Osteocyte (in vitro differentiated cells): ENCODE measurements at regions not wholly inside any gene's neighbourhood (a gene's known extent, or its start where the extent isn't known, plus 50 kb on each side); places are given as distances from the start of the nearest gene placed in this dataset.
A peak's percentile ranks its signal among the peaks of the same experiment; 100 is the strongest.

ENCODE experiments used
- DNase-seq: peaks from one replicate; pipeline ENCODE4 v3.0.0; 2021; ENCODE audit warnings: mixed read lengths; ENCODE audit not compliant: unreplicated experiment; ENCODE audit errors: extremely low spot score
- H3K27ac Mint-ChIP-seq: one replicate; pipeline ENCODE4 v1.8.0; 2021; ENCODE audit warnings: mild to moderate bottlenecking, mixed read lengths; ENCODE audit not compliant: unreplicated experiment
- H3K27me3 Mint-ChIP-seq: one replicate; pipeline ENCODE4 v1.8.0; 2021; ENCODE audit warnings: mixed read lengths; ENCODE audit not compliant: unreplicated experiment
- H3K36me3 Mint-ChIP-seq: one replicate; pipeline ENCODE4 v1.8.0; 2021; ENCODE audit warnings: mixed read lengths; ENCODE audit not compliant: unreplicated experiment
- H3K4me1 Mint-ChIP-seq: one replicate; pipeline ENCODE4 v1.8.0; 2021; ENCODE audit warnings: mixed read lengths; ENCODE audit not compliant: unreplicated experiment
- H3K4me3 Mint-ChIP-seq: one replicate; pipeline ENCODE4 v1.8.0; 2021; ENCODE audit warnings: mild to moderate bottlenecking, moderate library complexity, mixed read lengths; ENCODE audit not compliant: unreplicated experiment
- H3K9me3 Mint-ChIP-seq: one replicate; pipeline ENCODE4 v1.8.0; 2021; ENCODE audit warnings: mixed read lengths; ENCODE audit not compliant: unreplicated experiment
- TF ChIP-seq, protein P1 (sequence below): fragments of 200-600 bp; sonication (generic); IDR thresholded peaks from 2 replicates; pipeline ENCODE4 v1.5.0; 2021; ENCODE audit warnings: antibody characterized with exemption, mild to moderate bottlenecking, moderate library complexity

DNA sequence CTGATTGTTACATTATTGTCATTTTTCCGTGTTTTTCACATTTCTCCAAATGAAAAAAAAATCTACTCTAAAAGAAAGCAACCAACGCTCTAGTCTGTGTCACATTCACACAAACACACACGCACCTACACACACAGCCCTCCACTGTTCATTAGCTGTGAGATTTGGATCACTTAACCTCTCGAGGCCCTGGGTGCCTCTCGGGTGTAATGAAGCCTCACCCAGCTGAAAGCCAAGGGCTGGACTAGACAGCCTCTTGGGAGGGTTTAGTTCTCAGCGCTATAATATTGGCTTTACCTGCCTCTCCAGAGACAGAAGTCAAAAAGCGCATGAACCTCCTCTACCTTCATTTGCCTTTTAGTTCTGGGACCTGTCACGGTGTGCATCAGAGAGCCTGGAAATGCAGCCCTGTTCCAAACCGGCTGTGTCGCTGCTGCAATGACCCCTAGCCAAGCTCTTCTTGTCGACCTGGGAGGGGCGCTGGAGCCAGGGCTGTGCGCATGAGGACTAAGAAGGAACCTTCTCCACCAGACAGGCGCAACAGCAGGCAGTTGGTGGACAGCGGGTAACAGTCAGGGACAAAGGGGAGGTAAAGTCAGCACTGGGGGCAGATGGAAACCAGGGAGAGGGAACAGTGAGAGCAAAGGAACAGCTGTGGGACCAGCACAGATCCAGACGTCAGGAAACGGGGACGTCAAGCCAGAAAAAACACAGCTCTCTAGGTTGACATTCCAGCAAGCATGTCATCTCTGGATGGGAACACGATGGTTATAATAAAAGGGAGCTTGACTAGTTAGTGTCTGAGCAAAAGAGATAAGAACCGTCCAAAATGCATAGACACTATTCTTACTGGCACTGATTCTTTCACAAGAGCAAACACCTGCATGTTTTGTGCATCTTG is 375.9 kb downstream of the EFNB2 start:
- peaks cover 56% of the 10 kb centered on the region for H3K4me1 Mint-ChIP-seq
- no peaks in the 10 kb centered on the region for H3K36me3 Mint-ChIP-seq
- peaks cover 3% of the 10 kb centered on the region for H3K9me3 Mint-ChIP-seq
- DNase-seq = no peak
- TF ChIP-seq, protein P1, sequence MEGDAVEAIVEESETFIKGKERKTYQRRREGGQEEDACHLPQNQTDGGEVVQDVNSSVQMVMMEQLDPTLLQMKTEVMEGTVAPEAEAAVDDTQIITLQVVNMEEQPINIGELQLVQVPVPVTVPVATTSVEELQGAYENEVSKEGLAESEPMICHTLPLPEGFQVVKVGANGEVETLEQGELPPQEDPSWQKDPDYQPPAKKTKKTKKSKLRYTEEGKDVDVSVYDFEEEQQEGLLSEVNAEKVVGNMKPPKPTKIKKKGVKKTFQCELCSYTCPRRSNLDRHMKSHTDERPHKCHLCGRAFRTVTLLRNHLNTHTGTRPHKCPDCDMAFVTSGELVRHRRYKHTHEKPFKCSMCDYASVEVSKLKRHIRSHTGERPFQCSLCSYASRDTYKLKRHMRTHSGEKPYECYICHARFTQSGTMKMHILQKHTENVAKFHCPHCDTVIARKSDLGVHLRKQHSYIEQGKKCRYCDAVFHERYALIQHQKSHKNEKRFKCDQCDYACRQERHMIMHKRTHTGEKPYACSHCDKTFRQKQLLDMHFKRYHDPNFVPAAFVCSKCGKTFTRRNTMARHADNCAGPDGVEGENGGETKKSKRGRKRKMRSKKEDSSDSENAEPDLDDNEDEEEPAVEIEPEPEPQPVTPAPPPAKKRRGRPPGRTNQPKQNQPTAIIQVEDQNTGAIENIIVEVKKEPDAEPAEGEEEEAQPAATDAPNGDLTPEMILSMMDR = no peak
- H3K27ac Mint-ChIP-seq = peak overlapping the region; percentile 65
- no peak overlapping the region for H3K4me3 Mint-ChIP-seq
- no peaks in the 10 kb centered on the region for H3K27me3 Mint-ChIP-seq

DNA sequence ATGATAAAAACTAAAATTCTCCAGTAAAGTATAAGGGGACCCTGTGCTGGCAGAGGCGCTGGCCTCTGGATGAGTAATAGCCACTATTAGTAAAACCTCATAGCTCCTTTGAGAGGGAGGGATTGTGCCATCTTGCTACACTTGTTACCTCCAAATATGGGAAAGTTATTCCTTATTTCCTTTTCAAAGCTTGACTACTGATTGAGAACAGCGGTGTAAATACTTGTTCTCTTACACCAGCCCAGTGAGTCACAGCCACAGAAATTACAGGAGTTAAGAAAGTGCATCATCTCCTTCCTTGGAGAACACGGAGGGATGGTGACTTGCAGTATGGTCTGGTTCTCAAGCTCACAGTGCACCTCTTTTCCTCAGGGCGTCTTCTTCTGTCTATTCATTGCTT is 379.0 kb downstream of the EFNB2 start:
- no peaks in the 10 kb centered on the region for H3K36me3 Mint-ChIP-seq
- peak overlapping the region; percentile 83 for H3K27ac Mint-ChIP-seq
- H3K4me3 Mint-ChIP-seq = no peak overlapping the region
- peaks cover 81% of the 10 kb centered on the region for H3K4me1 Mint-ChIP-seq
- no peaks in the 10 kb centered on the region for H3K27me3 Mint-ChIP-seq
- no peaks in the 10 kb centered on the region for H3K9me3 Mint-ChIP-seq
- TF ChIP-seq, protein P1 = no peak
- no peak for DNase-seq

DNA sequence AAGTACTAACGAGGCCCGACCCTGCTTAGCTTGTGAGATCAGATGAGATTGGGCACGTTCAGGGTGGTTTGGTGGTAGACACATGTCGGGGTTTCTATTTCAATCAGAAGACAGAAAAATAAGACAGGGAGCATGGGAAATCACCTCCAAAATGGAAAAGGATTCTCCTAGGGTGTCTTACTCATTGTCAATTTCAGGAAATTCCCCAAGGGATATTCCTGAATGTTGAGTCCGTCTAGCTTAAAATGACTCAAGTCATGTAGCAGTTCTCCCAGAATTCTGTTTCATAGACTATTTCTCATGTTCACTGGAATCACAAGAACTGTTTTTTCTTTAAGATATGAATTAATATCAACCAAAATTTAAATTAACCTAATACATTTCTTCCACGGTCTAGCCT is 380.1 kb downstream of the EFNB2 start:
- Mint-ChIP-seq H3K4me3 (no peak overlapping the region), H3K4me1 (peaks cover 81% of the 10 kb centered on the region), H3K27me3 (no peaks in the 10 kb centered on the region), H3K27ac (peak overlapping the region; percentile 83), H3K9me3 (no peaks in the 10 kb centered on the region), H3K36me3 (no peaks in the 10 kb centered on the region)
- DNase-seq = no peak
- TF ChIP-seq, protein P1 = no peak

DNA sequence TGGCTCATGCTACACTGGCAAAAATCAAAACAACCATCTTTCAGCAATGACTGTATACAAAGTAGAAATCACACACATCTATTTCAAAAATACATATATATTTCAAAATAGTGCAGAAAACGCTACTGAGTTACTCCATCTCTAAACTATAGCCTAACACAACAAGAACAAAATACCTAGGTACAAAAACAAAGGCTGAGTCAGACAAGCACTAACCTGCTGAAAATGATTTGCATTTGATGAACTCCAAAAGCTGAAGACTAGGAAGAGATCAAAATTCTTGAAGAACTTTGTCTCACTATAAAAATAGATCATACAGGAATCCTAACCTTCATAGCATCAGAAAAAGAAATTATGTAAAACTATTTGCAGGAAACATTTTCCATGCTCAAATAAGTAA is 381.6 kb downstream of the EFNB2 start:
- no peak overlapping the region for H3K4me3 Mint-ChIP-seq
- H3K9me3 Mint-ChIP-seq = no peaks in the 10 kb centered on the region
- DNase-seq = no peak
- H3K27ac Mint-ChIP-seq = no peak overlapping the region
- no peaks in the 10 kb centered on the region for H3K36me3 Mint-ChIP-seq
- TF ChIP-seq, protein P1 = no peak
- H3K4me1 Mint-ChIP-seq = peaks cover 72% of the 10 kb centered on the region
- H3K27me3 Mint-ChIP-seq = no peaks in the 10 kb centered on the region

DNA sequence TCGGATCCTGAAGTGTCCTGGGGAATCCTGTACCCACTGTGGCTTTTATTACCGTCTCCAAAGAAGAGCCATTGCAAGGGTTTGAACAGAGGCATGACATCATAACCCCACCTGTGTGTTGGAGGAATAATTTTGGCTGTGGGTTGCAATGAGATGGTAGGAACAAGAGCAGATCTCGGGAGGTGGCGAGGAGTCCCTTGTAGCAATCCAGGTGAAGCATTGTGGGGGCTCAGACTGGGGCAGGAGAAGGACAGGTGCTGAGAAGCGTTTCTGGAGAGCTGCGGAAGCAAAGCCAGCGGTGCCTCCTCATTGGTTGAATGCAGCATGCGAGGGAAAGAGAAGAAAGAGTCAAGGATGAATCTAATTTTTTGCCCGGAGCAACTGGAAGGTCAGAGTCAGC is 382.4 kb downstream of the EFNB2 start:
- H3K27me3 Mint-ChIP-seq = no peaks in the 10 kb centered on the region
- peak overlapping the region; percentile 39 for H3K27ac Mint-ChIP-seq
- DNase-seq = no peak
- H3K4me1 Mint-ChIP-seq = peaks cover 70% of the 10 kb centered on the region
- no peaks in the 10 kb centered on the region for H3K9me3 Mint-ChIP-seq
- no peak overlapping the region for H3K4me3 Mint-ChIP-seq
- no peaks in the 10 kb centered on the region for H3K36me3 Mint-ChIP-seq
- TF ChIP-seq, protein P1 = no peak
